Heart left ventricle (tissue), 13 donors: ENCODE measurements at regions not wholly inside any gene's neighbourhood (a gene's known extent, or its start where the extent isn't known, plus 50 kb on each side); places are given as distances from the start of the nearest gene placed in this dataset.

Experiments used
- POLR2A ChIP-seq, 2 donors: fragments of 450-650 bp; IDR thresholded peaks; one replicate each; pipeline ENCODE4 v1.6.1; 2017; ENCODE audit warnings: antibody characterized with exemption in 2 of 2, mild to moderate bottlenecking in 2 of 2, moderate library complexity in 2 of 2
- TF ChIP-seq, protein P1 (sequence below), 12 donors: fragments of 200-600 bp; sonication (generic) in 4 of 12; IDR thresholded peaks; one replicate each; pipeline versions ENCODE4 v1.5.0 to v1.8.0; 2018 to 2022; ENCODE audit warnings: antibody characterized with exemption in 12 of 12, mild to moderate bottlenecking in 5 of 12
- donor health status: ischemic (EF 13 %, LVEDD 7.1; RV severe dilation, severe dysfunction).
- donor health status: DM: no; HTN: yes; CAD: no.
- donor health status: DM: no; HTN: no; CAD: no.
- donor health status: ischemic (EF 25% LVEDD 6.9; RV normal size, moderate dysfunction).
- donor health status: ischemic (EF 25% LVEDD 5.7; RV mildly dilated, moderate dysfunction).
- donor health status: ischemic (EF 35%, LVEDD 5.7; RV mildly dilated, moderate dysfunction).
- donor health status: nonischemic (EF 11% LVEDD 7.7; RV severe dilation, severe dysfunction).
- donor health status: DM: yes; HTN: yes; CAD: no.
- donor health status: PGD.
- donor health status: ischemic (EF 29% LVEDD 5.4; RV normal size, mild dysfunction).
- donor health status: nonischemic (EF 23%, LVEDD 6.1; RV moderate dilation, normal function).

DNA sequence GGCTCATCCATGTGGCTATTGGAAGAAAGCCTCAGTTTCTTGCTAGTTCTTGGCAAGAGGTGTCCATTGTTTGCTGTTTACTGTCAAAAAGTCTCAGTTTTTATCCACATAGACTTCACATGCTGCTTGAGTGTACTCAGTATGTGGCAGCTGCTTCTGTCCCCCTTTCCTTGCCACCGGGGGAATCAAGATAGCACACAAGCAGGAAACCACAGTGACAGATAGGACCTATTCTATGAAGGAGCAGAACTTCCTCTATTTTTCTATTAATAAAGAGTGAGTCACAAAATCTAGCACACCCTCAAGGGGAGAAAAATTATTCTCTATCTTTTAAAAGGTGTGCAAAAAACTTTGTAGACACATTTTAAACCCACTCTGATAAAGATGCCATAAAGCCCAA is 121.4 kb upstream of the GMNC start:
- TF ChIP-seq POLR2A (IDR thresholded peaks at IDR 0.05): no peak
- TF ChIP-seq, protein P1, sequence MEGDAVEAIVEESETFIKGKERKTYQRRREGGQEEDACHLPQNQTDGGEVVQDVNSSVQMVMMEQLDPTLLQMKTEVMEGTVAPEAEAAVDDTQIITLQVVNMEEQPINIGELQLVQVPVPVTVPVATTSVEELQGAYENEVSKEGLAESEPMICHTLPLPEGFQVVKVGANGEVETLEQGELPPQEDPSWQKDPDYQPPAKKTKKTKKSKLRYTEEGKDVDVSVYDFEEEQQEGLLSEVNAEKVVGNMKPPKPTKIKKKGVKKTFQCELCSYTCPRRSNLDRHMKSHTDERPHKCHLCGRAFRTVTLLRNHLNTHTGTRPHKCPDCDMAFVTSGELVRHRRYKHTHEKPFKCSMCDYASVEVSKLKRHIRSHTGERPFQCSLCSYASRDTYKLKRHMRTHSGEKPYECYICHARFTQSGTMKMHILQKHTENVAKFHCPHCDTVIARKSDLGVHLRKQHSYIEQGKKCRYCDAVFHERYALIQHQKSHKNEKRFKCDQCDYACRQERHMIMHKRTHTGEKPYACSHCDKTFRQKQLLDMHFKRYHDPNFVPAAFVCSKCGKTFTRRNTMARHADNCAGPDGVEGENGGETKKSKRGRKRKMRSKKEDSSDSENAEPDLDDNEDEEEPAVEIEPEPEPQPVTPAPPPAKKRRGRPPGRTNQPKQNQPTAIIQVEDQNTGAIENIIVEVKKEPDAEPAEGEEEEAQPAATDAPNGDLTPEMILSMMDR (IDR thresholded peaks at IDR 0.05): no peak
